Fibroblast of lung (primary cell): ENCODE measurements at regions not wholly inside any gene's neighbourhood (a gene's known extent, or its start where the extent isn't known, plus 50 kb on each side); places are given as distances from the start of the nearest gene placed in this dataset.

Experiments
- DNase-seq, 2 donors: peaks; one replicate each; pipeline versions ENCODE4 v3.0.0 to v3.0.0-alpha.2; 2010; ENCODE audit warnings: low read depth in 2 of 2
- H2AFZ ChIP-seq: 2 replicates; pipeline ENCODE4 v1.5.1; 2012; ENCODE audit warnings: low read length, control low read depth, inconsistent platforms
- H3K27ac ChIP-seq: 2 replicates; pipeline ENCODE4 v1.5.1; 2011; ENCODE audit warnings: low read length, control low read depth; ENCODE audit not compliant: insufficient read depth
- H3K27me3 ChIP-seq: 2 replicates; pipeline ENCODE4 v1.5.1; 2011; ENCODE audit warnings: mild to moderate bottlenecking, low read length; ENCODE audit not compliant: control insufficient read depth, insufficient read depth
- H3K36me3 ChIP-seq: 2 replicates; pipeline ENCODE4 v1.5.1; 2011; ENCODE audit warnings: low read length; ENCODE audit not compliant: control insufficient read depth, insufficient read depth
- H3K4me1 ChIP-seq: 2 replicates; pipeline ENCODE4 v1.5.1; 2011; ENCODE audit warnings: low read length; ENCODE audit not compliant: control insufficient read depth, insufficient read depth; ENCODE audit errors: extremely low read depth
- H3K4me2 ChIP-seq: 2 replicates; pipeline ENCODE4 v1.5.1; 2011; ENCODE audit warnings: low read length, control low read depth; ENCODE audit not compliant: insufficient read depth; ENCODE audit errors: extremely low read depth
- H3K4me3 ChIP-seq, 4 experiments: fragments of 200-600 bp in 1 of 4; sonication (generic) in 1 of 4; replicated peaks in 1 of 4; 2 replicates each; pipeline ENCODE4 v1.5.1; 2011 to 2016; ENCODE audit warnings: low read length in 4 of 4, low read depth in 3 of 4, mild to moderate bottlenecking in 3 of 4, control low read depth in 2 of 4, inconsistent platforms in 1 of 4, mixed read lengths in 1 of 4; ENCODE audit not compliant: insufficient read depth in 1 of 4; ENCODE audit errors: control extremely low read depth in 1 of 4
- H3K79me2 ChIP-seq: 2 replicates; pipeline ENCODE4 v1.5.1; 2012; ENCODE audit warnings: mild to moderate bottlenecking, low read length, inconsistent platforms; ENCODE audit not compliant: control insufficient read depth, insufficient read depth
- H3K9ac ChIP-seq: 2 replicates; pipeline ENCODE4 v1.5.1; 2011; ENCODE audit warnings: mild to moderate bottlenecking, low read length, control low read depth; ENCODE audit not compliant: insufficient read depth
- H3K9me3 ChIP-seq: 2 replicates; pipeline ENCODE4 v1.5.1; 2012; ENCODE audit warnings: low read depth, low read length; ENCODE audit not compliant: control insufficient read depth, insufficient read depth
- H4K20me1 ChIP-seq: 2 replicates; pipeline ENCODE4 v1.5.1; 2011; ENCODE audit warnings: low read length; ENCODE audit not compliant: control insufficient read depth, insufficient read depth; ENCODE audit errors: extremely low read depth
- EZH2 ChIP-seq: IDR thresholded peaks from 2 replicates; pipeline ENCODE4 v1.5.1; 2012; ENCODE audit warnings: low read length, control low read depth, mild to moderate bottlenecking; ENCODE audit errors: missing control alignments
- TF ChIP-seq, protein P1 (sequence below), 2 donors: IDR thresholded peaks in 1 of 2; conservative IDR thresholded peaks in 1 of 2; 1 replicate in 1 of 2; 2 replicates in 1 of 2; pipeline ENCODE4 v1.5.1; 2011 to 2012; ENCODE audit warnings: low read length in 2 of 2, control low read depth in 1 of 2, inconsistent platforms in 1 of 2, low read depth in 1 of 2, mild to moderate bottlenecking in 1 of 2

DNA sequence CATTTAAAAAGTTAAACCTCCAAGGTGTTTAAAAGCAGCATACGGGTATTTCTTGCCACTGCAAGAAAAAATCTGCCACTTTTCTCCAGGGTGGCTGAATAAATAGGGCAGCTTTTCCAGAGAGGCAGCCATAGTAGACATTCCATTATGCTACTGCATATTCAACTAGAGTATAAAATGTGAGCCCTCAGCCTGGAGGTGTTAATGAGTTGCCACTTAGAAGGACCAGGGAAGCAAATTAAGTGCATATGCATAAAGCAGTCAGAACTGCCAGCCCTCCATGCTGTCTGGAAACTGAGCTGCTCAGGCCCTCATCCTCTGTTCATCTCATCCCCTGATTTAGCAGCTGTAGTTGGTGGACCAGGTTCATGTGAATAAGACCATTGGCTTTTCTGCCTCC lies 99.4 kb downstream of the DIRAS3 start:
- Histone ChIP-seq H3K9ac (no peak overlapping the region), H3K79me2 (no peaks in the 10 kb centered on the region), H3K4me3 (no peak overlapping the region), H4K20me1 (no peaks in the 10 kb centered on the region), H3K4me2 (no peak overlapping the region), H3K4me1 (peaks cover 10% of the 10 kb centered on the region), H3K27me3 (no peaks in the 10 kb centered on the region), H3K27ac (no peak overlapping the region), H3K36me3 (no peaks in the 10 kb centered on the region), H2AFZ (no peak overlapping the region), H3K9me3 (no peaks in the 10 kb centered on the region)
- no peak for DNase-seq
- TF ChIP-seq EZH2 = no peak
- TF ChIP-seq, protein P1, sequence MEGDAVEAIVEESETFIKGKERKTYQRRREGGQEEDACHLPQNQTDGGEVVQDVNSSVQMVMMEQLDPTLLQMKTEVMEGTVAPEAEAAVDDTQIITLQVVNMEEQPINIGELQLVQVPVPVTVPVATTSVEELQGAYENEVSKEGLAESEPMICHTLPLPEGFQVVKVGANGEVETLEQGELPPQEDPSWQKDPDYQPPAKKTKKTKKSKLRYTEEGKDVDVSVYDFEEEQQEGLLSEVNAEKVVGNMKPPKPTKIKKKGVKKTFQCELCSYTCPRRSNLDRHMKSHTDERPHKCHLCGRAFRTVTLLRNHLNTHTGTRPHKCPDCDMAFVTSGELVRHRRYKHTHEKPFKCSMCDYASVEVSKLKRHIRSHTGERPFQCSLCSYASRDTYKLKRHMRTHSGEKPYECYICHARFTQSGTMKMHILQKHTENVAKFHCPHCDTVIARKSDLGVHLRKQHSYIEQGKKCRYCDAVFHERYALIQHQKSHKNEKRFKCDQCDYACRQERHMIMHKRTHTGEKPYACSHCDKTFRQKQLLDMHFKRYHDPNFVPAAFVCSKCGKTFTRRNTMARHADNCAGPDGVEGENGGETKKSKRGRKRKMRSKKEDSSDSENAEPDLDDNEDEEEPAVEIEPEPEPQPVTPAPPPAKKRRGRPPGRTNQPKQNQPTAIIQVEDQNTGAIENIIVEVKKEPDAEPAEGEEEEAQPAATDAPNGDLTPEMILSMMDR (conservative IDR thresholded peaks at IDR 0.05 in 1 of 2, IDR thresholded peaks at IDR 0.05 in 1 of 2; ENCODE audit: low read depth in 1 of 2, low read length in 2 of 2) = no peak

DNA sequence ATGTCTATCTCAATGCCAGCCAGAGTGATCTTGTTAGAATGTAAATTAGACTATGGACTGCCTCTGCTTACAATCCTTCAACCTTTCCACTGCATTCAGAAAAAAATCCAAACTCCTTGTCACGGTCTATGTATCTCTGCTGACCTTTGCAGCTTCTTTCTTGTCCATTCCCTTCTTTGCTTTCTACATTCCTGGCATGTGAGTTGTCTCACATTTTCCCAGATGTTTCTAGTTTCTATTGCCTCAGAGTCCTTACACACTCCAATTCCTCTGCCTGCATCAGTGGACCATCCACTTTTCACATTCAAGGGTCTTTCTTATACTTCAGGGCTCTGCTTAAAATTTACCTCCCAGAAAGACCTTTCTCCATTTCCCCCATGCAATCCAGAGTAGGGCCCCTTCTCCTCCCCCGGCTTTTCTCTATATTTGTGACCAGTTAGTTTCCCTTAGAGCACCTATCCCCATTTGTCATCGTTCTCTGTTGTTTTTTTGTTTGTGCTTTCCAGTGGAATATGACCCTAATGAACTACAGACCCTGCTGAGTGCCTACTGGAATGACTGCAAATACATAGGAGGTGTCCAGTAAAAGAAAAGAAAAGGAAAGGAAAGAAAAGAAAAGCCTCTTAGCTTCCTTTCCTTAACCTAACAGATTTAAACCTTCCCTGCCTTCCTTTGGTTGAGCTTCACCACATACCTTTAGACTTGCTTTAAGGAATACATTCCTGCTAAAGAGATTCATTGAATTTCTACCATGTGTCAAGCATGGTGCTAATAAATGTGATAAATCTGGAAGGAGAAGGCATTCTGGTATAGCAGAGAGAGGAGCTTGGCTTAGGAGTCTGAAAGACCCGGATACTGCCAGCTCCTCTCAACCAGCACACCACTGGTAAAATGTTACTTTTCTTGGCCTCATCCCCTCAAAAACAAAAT lies 102.0 kb downstream of the DIRAS3 start:
- Histone ChIP-seq H3K4me1 (peaks cover 12% of the 10 kb centered on the region), H2AFZ (no peak overlapping the region), H3K27ac (peak overlapping the region; percentile 7), H3K27me3 (no peaks in the 10 kb centered on the region), H3K36me3 (no peaks in the 10 kb centered on the region), H3K9ac (no peak overlapping the region), H3K9me3 (no peaks in the 10 kb centered on the region), H3K79me2 (no peaks in the 10 kb centered on the region), H3K4me2 (peak overlapping the region; percentile 13), H3K4me3 (no peak overlapping the region), H4K20me1 (no peaks in the 10 kb centered on the region)
- peak; percentile 76 to 86 for DNase-seq
- TF ChIP-seq, protein P1 (conservative IDR thresholded peaks at IDR 0.05 in 1 of 2, IDR thresholded peaks at IDR 0.05 in 1 of 2; ENCODE audit: low read depth in 1 of 2, low read length in 2 of 2) = no peak
- TF ChIP-seq EZH2 = no peak

DNA sequence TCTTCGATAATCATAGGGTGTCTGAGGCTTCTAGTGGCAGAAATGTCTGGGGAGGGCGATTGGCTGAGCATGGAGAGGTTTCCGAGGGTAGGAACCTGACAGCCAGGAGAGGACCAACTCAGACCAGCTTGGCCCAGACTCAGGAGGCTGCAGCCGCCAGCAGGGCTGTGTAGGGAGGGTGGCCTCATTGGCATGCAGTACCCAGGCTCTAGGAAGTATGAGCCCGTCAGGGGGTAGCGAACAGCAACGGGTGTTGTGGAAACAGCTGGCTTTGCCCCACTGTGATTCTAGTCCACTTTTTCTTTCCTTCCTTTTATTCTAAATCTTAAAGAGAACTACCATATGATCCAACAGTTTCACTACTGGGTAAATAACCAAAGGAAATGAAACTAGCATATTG lies 103.3 kb downstream of the DIRAS3 start:
- Histone ChIP-seq H3K4me1 (peaks cover 12% of the 10 kb centered on the region), H3K36me3 (no peaks in the 10 kb centered on the region), H2AFZ (no peak overlapping the region), H3K4me2 (no peak overlapping the region), H4K20me1 (no peaks in the 10 kb centered on the region), H3K79me2 (no peaks in the 10 kb centered on the region), H3K9ac (no peak overlapping the region), H3K4me3 (no peak overlapping the region), H3K9me3 (no peaks in the 10 kb centered on the region), H3K27ac (no peak overlapping the region), H3K27me3 (no peaks in the 10 kb centered on the region)
- DNase-seq = no peak
- TF ChIP-seq EZH2 = no peak
- TF ChIP-seq, protein P1 (conservative IDR thresholded peaks at IDR 0.05 in 1 of 2, IDR thresholded peaks at IDR 0.05 in 1 of 2; ENCODE audit: low read depth in 1 of 2, low read length in 2 of 2) = no peak
